GM23338 (cell line): ENCODE measurements at regions not wholly inside any gene's neighbourhood (a gene's known extent, or its start where the extent isn't known, plus 50 kb on each side); places are given as distances from the start of the nearest gene placed in this dataset.

Experiments
- ATAC-seq: fragments of 200-7000 bp; cut with Tn5 transposase; 3 replicates; pipeline ENCODE4 v1.9.1; 2020
- DNase-seq: peaks from one replicate; pipeline ENCODE4 v3.0.0-alpha.2; 2015; ENCODE audit warnings: low spot score
- H2AFZ ChIP-seq: fragments of 200-600 bp; sonication (generic); 2 replicates; pipeline ENCODE4 v1.8.0; 2016; ENCODE audit warnings: antibody characterized with exemption, mild to moderate bottlenecking, moderate library complexity
- H3F3A ChIP-seq: fragments of 200-600 bp; sonication (generic); replicated peaks from 2 replicates; pipeline ENCODE4 v1.8.0; 2017; ENCODE audit warnings: antibody characterized with exemption, mixed run types, low read depth
- H3K27ac ChIP-seq: fragments of 200-600 bp; sonication (generic); 2 replicates; pipeline ENCODE4 v1.6.1; 2016; ENCODE audit warnings: low read depth
- H3K27me3 ChIP-seq: fragments of 200-600 bp; sonication (generic); 2 replicates; pipeline ENCODE4 v1.8.0; 2016; ENCODE audit warnings: mild to moderate bottlenecking, mixed run types, moderate library complexity; ENCODE audit not compliant: insufficient read depth
- H3K36me3 ChIP-seq: fragments of 200-600 bp; sonication (generic); 2 replicates; pipeline ENCODE4 v1.8.0; 2016; ENCODE audit warnings: mild to moderate bottlenecking; ENCODE audit not compliant: insufficient read depth
- H3K4me1 ChIP-seq: fragments of 200-600 bp; sonication (generic); 2 replicates; pipeline ENCODE4 v1.8.0; 2016; ENCODE audit warnings: mild to moderate bottlenecking, moderate library complexity; ENCODE audit not compliant: insufficient read depth
- H3K4me2 ChIP-seq: fragments of 200-600 bp; sonication (generic); 2 replicates; pipeline ENCODE4 v1.7.1; 2017; ENCODE audit warnings: mixed run types
- H3K4me3 ChIP-seq: fragments of 200-600 bp; sonication (generic); 2 replicates; pipeline ENCODE4 v1.6.1; 2016; ENCODE audit warnings: mixed run types
- H3K79me2 ChIP-seq: fragments of 200-600 bp; sonication (generic); replicated peaks from 2 replicates; pipeline ENCODE4 v1.8.0; 2017; ENCODE audit warnings: mild to moderate bottlenecking; ENCODE audit not compliant: insufficient read depth
- H3K9me2 ChIP-seq: fragments of 200-600 bp; sonication (generic); 2 replicates; pipeline ENCODE4 v1.8.0; 2017; ENCODE audit not compliant: insufficient read depth
- H4K20me1 ChIP-seq: fragments of 200-600 bp; sonication (generic); replicated peaks from 2 replicates; pipeline ENCODE4 v1.8.0; 2017; ENCODE audit warnings: mild to moderate bottlenecking; ENCODE audit not compliant: insufficient read depth
- H3K27ac Mint-ChIP-seq: 2 replicates; pipeline ENCODE4 v1.8.0; 2020; ENCODE audit warnings: inconsistent platforms, mild to moderate bottlenecking, moderate library complexity, mixed read lengths
- H3K27me3 Mint-ChIP-seq: 3 replicates; pipeline ENCODE4 v1.8.0; 2022; ENCODE audit warnings: low read depth, mild to moderate bottlenecking, moderate library complexity, mixed read lengths, inconsistent platforms; ENCODE audit not compliant: insufficient read depth, poor library complexity
- H3K36me3 Mint-ChIP-seq: 3 replicates; pipeline ENCODE4 v1.8.0; 2021; ENCODE audit warnings: low read depth, mild to moderate bottlenecking, inconsistent platforms, moderate library complexity, mixed read lengths
- H3K4me1 Mint-ChIP-seq: 3 replicates; pipeline ENCODE4 v1.8.0; 2020; ENCODE audit warnings: mild to moderate bottlenecking, inconsistent platforms, mixed read lengths
- H3K4me3 Mint-ChIP-seq: 3 replicates; pipeline ENCODE4 v1.8.0; 2021; ENCODE audit warnings: moderate library complexity, mild to moderate bottlenecking, inconsistent platforms, mixed read lengths
- H3K9me3 Mint-ChIP-seq: 3 replicates; pipeline ENCODE4 v1.8.0; 2020; ENCODE audit warnings: moderate library complexity, mild to moderate bottlenecking, inconsistent platforms, mixed read lengths
- CREB1 ChIP-seq: fragments of 250-450 bp; sonication (Bioruptor Pico); IDR thresholded peaks from 2 replicates; pipeline ENCODE4 v1.5.0; 2020; ENCODE audit warnings: low read depth, mild to moderate bottlenecking, moderate library complexity
- EZH2 ChIP-seq: fragments of 200-600 bp; sonication (generic); IDR thresholded peaks from one replicate; pipeline ENCODE4 v1.8.0; 2017; ENCODE audit warnings: antibody characterized with exemption, mild to moderate bottlenecking, low read depth; ENCODE audit not compliant: unreplicated experiment
- EZH2phosphoT487 ChIP-seq: fragments of 200-600 bp; sonication (generic); IDR thresholded peaks from one replicate; pipeline ENCODE4 v1.8.1; 2018; ENCODE audit warnings: antibody characterized with exemption; ENCODE audit not compliant: unreplicated experiment
- JUNB ChIP-seq: IDR thresholded peaks from one replicate; pipeline ENCODE4 v1.6.1; 2016; ENCODE audit warnings: antibody characterized with exemption; ENCODE audit not compliant: unreplicated experiment
- NANOG ChIP-seq: IDR thresholded peaks from 2 replicates; pipeline ENCODE4 v1.6.1; 2016; ENCODE audit warnings: antibody characterized with exemption, borderline replicate concordance
- POLR2AphosphoS5 ChIP-seq: IDR thresholded peaks from 2 replicates; pipeline ENCODE4 v1.6.1; 2016; ENCODE audit warnings: antibody characterized with exemption, low read depth
- STAT1 ChIP-seq: IDR thresholded peaks from one replicate; pipeline ENCODE4 v1.6.1; 2016; ENCODE audit warnings: antibody characterized with exemption; ENCODE audit not compliant: unreplicated experiment
- ZNF114 ChIP-seq: fragments of 250-450 bp; sonication (Bioruptor Pico); IDR thresholded peaks from 2 replicates; pipeline ENCODE4 v1.5.0; 2020; ENCODE audit warnings: mild to moderate bottlenecking, moderate library complexity
- ZNF331 ChIP-seq: fragments of 250-450 bp; sonication (Bioruptor Pico); IDR thresholded peaks from 2 replicates; pipeline ENCODE4 v1.5.0; 2020; ENCODE audit warnings: low read depth, mild to moderate bottlenecking, moderate library complexity
- TF ChIP-seq, protein P1 (sequence below): IDR thresholded peaks from 2 replicates; pipeline ENCODE4 v1.6.1; 2016; ENCODE audit warnings: antibody characterized with exemption
- TF ChIP-seq, protein P2 (sequence below), 2 experiments: fragments of 200-600 bp in 1 of 2; sonication (generic) in 1 of 2; conservative IDR thresholded peaks; 2 replicates each; pipeline versions ENCODE4 v1.5.1 to v1.6.1; 2016 to 2017; ENCODE audit warnings: antibody characterized with exemption in 2 of 2, low read depth in 2 of 2, mild to moderate bottlenecking in 2 of 2, moderate library complexity in 1 of 2
- TF ChIP-seq, protein P3 (sequence below): IDR thresholded peaks from one replicate; pipeline ENCODE4 v1.6.1; 2018; ENCODE audit warnings: antibody characterized with exemption; ENCODE audit not compliant: unreplicated experiment

DNA sequence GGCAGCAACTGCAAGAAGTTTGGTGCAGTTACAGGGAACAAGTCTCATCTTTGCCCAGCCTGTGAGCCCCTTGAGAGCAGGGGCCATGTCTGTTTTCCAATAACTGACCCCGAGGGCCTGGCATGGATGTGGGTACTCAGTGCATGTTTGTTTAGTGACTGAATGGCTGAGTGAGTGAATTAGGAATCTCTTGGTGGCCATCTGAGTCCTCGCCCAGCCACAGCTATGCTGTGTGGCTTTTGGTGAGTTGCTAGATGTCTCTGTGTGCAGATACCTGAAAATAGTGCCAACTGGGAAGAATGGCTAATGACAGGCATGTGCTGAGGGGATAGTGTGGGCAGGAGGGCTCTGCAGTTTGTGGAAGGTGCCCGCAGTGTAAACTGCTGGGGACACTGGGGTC lies 54.4 kb upstream of the PCBD1 start (continued):
- no peak for TF ChIP-seq CREB1 (CRISPR knock-in tag)
- no peak for TF ChIP-seq EZH2phosphoT487
- TF ChIP-seq, protein P1, sequence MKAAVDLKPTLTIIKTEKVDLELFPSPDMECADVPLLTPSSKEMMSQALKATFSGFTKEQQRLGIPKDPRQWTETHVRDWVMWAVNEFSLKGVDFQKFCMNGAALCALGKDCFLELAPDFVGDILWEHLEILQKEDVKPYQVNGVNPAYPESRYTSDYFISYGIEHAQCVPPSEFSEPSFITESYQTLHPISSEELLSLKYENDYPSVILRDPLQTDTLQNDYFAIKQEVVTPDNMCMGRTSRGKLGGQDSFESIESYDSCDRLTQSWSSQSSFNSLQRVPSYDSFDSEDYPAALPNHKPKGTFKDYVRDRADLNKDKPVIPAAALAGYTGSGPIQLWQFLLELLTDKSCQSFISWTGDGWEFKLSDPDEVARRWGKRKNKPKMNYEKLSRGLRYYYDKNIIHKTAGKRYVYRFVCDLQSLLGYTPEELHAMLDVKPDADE, result no peak

DNA sequence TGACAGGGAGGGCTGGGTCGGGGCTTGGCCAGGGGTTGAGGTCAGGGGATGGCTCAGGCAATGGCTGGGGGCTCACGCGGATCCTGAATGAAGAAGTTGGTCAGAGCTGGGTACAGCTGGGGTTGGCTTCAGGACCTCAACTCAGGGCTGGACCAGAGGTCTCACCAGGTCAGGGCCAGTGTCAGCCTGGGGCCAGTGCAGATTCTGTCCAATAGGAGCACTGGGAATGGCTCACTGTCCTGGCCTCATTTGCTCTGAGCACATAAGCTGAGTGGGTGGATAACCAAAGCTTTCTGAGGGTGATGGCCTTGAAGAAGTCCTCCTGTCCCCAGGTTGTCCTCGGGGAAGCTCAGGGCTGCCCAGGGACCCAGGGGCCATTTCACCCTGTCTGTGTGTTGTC lies 54.9 kb upstream of the PCBD1 start:
- Histone ChIP-seq H3K36me3 (no peaks in the 10 kb centered on the region), H3K4me2 (no peak overlapping the region), H2AFZ (no peak overlapping the region), H3K4me1 (no peaks in the 10 kb centered on the region), H3K27me3 (no peaks in the 10 kb centered on the region), H3K9me2 (no peaks in the 10 kb centered on the region), H3K4me3 (no peak overlapping the region), H4K20me1 (no peaks in the 10 kb centered on the region), H3K79me2 (no peaks in the 10 kb centered on the region), H3F3A (no peaks in the 10 kb centered on the region), H3K27ac (no peak overlapping the region)
- Mint-ChIP-seq H3K9me3 (no peaks in the 10 kb centered on the region), H3K4me3 (no peak overlapping the region), H3K36me3 (no peaks in the 10 kb centered on the region), H3K27me3 (peaks cover 11% of the 10 kb centered on the region), H3K4me1 (0 out of 3 replicates have a peak, but pooled peaks cover 2% of the 10 kb centered on the region), H3K27ac (no peak overlapping the region)
- ATAC-seq (no peak), DNase-seq (no peak)
- TF ChIP-seq, protein P2, sequence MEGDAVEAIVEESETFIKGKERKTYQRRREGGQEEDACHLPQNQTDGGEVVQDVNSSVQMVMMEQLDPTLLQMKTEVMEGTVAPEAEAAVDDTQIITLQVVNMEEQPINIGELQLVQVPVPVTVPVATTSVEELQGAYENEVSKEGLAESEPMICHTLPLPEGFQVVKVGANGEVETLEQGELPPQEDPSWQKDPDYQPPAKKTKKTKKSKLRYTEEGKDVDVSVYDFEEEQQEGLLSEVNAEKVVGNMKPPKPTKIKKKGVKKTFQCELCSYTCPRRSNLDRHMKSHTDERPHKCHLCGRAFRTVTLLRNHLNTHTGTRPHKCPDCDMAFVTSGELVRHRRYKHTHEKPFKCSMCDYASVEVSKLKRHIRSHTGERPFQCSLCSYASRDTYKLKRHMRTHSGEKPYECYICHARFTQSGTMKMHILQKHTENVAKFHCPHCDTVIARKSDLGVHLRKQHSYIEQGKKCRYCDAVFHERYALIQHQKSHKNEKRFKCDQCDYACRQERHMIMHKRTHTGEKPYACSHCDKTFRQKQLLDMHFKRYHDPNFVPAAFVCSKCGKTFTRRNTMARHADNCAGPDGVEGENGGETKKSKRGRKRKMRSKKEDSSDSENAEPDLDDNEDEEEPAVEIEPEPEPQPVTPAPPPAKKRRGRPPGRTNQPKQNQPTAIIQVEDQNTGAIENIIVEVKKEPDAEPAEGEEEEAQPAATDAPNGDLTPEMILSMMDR (conservative IDR thresholded peaks at IDR 0.05; ENCODE audit: low read depth in 2 of 2), result no peak
- TF ChIP-seq EZH2, result no peak
- TF ChIP-seq, protein P3, sequence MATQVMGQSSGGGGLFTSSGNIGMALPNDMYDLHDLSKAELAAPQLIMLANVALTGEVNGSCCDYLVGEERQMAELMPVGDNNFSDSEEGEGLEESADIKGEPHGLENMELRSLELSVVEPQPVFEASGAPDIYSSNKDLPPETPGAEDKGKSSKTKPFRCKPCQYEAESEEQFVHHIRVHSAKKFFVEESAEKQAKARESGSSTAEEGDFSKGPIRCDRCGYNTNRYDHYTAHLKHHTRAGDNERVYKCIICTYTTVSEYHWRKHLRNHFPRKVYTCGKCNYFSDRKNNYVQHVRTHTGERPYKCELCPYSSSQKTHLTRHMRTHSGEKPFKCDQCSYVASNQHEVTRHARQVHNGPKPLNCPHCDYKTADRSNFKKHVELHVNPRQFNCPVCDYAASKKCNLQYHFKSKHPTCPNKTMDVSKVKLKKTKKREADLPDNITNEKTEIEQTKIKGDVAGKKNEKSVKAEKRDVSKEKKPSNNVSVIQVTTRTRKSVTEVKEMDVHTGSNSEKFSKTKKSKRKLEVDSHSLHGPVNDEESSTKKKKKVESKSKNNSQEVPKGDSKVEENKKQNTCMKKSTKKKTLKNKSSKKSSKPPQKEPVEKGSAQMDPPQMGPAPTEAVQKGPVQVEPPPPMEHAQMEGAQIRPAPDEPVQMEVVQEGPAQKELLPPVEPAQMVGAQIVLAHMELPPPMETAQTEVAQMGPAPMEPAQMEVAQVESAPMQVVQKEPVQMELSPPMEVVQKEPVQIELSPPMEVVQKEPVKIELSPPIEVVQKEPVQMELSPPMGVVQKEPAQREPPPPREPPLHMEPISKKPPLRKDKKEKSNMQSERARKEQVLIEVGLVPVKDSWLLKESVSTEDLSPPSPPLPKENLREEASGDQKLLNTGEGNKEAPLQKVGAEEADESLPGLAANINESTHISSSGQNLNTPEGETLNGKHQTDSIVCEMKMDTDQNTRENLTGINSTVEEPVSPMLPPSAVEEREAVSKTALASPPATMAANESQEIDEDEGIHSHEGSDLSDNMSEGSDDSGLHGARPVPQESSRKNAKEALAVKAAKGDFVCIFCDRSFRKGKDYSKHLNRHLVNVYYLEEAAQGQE, result no peak
- TF ChIP-seq, protein P1, result no peak
- no peak for TF ChIP-seq JUNB
- no peak for TF ChIP-seq ZNF114 (CRISPR knock-in tag)
- no peak for TF ChIP-seq ZNF331
- TF ChIP-seq NANOG, result no peak
- TF ChIP-seq POLR2AphosphoS5, result no peak
- no peak for TF ChIP-seq EZH2phosphoT487
- no peak for TF ChIP-seq STAT1
- no peak for TF ChIP-seq CREB1 (CRISPR knock-in tag)
